GM12878 (cell line): ENCODE measurements at regions not wholly inside any gene's neighbourhood (a gene's known extent, or its start where the extent isn't known, plus 50 kb on each side); places are given as distances from the start of the nearest gene placed in this dataset.

ENCODE experiments used
- ATAC-seq: fragments of 200-7000 bp; cut with Tn5 transposase; 3 replicates; pipeline ENCODE4 v1.9.1; 2020; ENCODE audit warnings: mild to moderate bottlenecking, moderate library complexity
- BruUV-seq: library from RNA; stranded (reverse); fragments of 400-500 nt; replicated peaks from 2 replicates; lab custom pipeline; 2021; lab: Mats Ljungman, UMichigan
- CTCF ChIA-PET: fragments of 300-600 bp; sonication (Branson Sonifier 250); formaldehyde crosslinking; extraction: SDS; loops from one replicate; lab custom pipeline; 2021; ENCODE audit warnings: inconsistent platforms; lab: Yijun Ruan, JAX
- POLR2A ChIA-PET: fragments of 350-600 bp; formaldehyde crosslinking; extraction: SDS; loops from one replicate; lab custom pipeline; 2021; ENCODE audit warnings: inconsistent platforms; lab: Charles Lee
- RAD21 ChIA-PET: fragments of 300-600 bp; sonication (Branson Sonifier 250); formaldehyde crosslinking; loops from one replicate; lab custom pipeline; 2023; ENCODE audit warnings: antibody characterized with exemption; ENCODE audit not compliant: unreplicated experiment; lab: Charles Lee
- SMC1A ChIA-PET: fragments of 300-600 bp; sonication (Branson Sonifier 250); formaldehyde crosslinking; loops from one replicate; lab custom pipeline; 2023; ENCODE audit not compliant: unreplicated experiment, uncharacterized antibody; lab: Charles Lee
- DNase-seq: peaks from one replicate; pipeline ENCODE4 v3.0.0-alpha.2; 2011; ENCODE audit warnings: low read depth, low spot score
- FAIRE-seq: peaks from 3 replicates; lab custom pipeline; 2011; peaks lifted over from hg19 to GRCh38; lab: Jason Lieb, UNC
- H2AFZ ChIP-seq: 2 replicates; pipeline ENCODE4 v1.6.0; 2011; ENCODE audit warnings: low read depth, low read length, control low read depth; ENCODE audit not compliant: control insufficient read depth
- H3K27ac ChIP-seq: 2 replicates; pipeline ENCODE4 v1.5.1; 2011; ENCODE audit warnings: control low read depth; ENCODE audit not compliant: control insufficient read depth, insufficient read depth
- H3K27me3 ChIP-seq, 2 experiments: replicated peaks in 1 of 2; 2 replicates each; pipeline versions ENCODE4 v1.6.0 to v1.6.1; 2011; ENCODE audit warnings: low read length in 1 of 2; ENCODE audit not compliant: control insufficient read depth in 2 of 2, insufficient read depth in 2 of 2
- H3K36me3 ChIP-seq, 2 experiments: 2 replicates each; pipeline ENCODE4 v1.5.1; 2011; ENCODE audit warnings: low read length in 1 of 2; ENCODE audit not compliant: control insufficient read depth in 2 of 2, insufficient read depth in 2 of 2
- H3K4me1 ChIP-seq: 2 replicates; pipeline ENCODE4 v1.6.1; 2011; ENCODE audit warnings: mild to moderate bottlenecking, low read length, moderate library complexity, mixed read lengths; ENCODE audit not compliant: control insufficient read depth, insufficient read depth
- H3K4me2 ChIP-seq: 2 replicates; pipeline ENCODE4 v1.6.0; 2011; ENCODE audit warnings: control low read depth; ENCODE audit not compliant: control insufficient read depth, insufficient read depth
- H3K4me3 ChIP-seq: fragments of 200-600 bp; sonication (generic); 2 replicates; pipeline ENCODE4 v1.5.1; 2016
- H3K79me2 ChIP-seq: 2 replicates; pipeline ENCODE4 v1.6.0; 2011; ENCODE audit warnings: low read length; ENCODE audit not compliant: control insufficient read depth, insufficient read depth
- H3K9ac ChIP-seq: 2 replicates; pipeline ENCODE4 v1.8.0; 2011; ENCODE audit warnings: low read length, control low read depth, mixed read lengths; ENCODE audit not compliant: control insufficient read depth, insufficient read depth
- H3K9me3 ChIP-seq: replicated peaks from 3 replicates; pipeline ENCODE4 v1.5.1; 2011; ENCODE audit warnings: mild to moderate bottlenecking, low read length; ENCODE audit not compliant: control insufficient read depth, insufficient read depth
- H4K20me1 ChIP-seq: 2 replicates; pipeline ENCODE4 v1.6.0; 2011; ENCODE audit not compliant: control insufficient read depth, insufficient read depth
- CHD2 ChIP-seq: IDR thresholded peaks from 2 replicates; pipeline ENCODE4 v1.6.1; 2011; ENCODE audit warnings: low read depth, low read length, improper control_type of control experiment, borderline replicate concordance
- CHD4 ChIP-seq: fragments of 200-600 bp; sonication (generic); IDR thresholded peaks from 2 replicates; pipeline ENCODE4 v1.6.1; 2016; ENCODE audit warnings: mild to moderate bottlenecking
- ESRRA ChIP-seq: IDR thresholded peaks from 2 replicates; pipeline ENCODE4 v1.6.1; 2012; ENCODE audit warnings: mild to moderate bottlenecking, low read length, improper control_type of control experiment
- GABPA ChIP-seq: IDR thresholded peaks from 2 replicates; pipeline ENCODE4 v1.6.1; 2014; ENCODE audit warnings: antibody characterized with exemption, low read depth, mild to moderate bottlenecking, inconsistent platforms
- KDM1A ChIP-seq: fragments of 200-600 bp; sonication (generic); IDR thresholded peaks from 2 replicates; pipeline ENCODE4 v1.6.1; 2016; ENCODE audit warnings: borderline replicate concordance
- NR2C2 ChIP-seq: IDR thresholded peaks from 2 replicates; pipeline ENCODE4 v1.6.1; 2011; ENCODE audit warnings: borderline replicate concordance, low read depth; ENCODE audit not compliant: control insufficient read depth, insufficient read length
- RBBP5 ChIP-seq: fragments of 200-600 bp; sonication (generic); conservative IDR thresholded peaks from 2 replicates; pipeline ENCODE4 v1.6.1; 2016
- SUPT20H ChIP-seq: IDR thresholded peaks from 2 replicates; pipeline ENCODE4 v1.6.1; 2011; ENCODE audit warnings: low read depth, mild to moderate bottlenecking, low read length, moderate library complexity, borderline replicate concordance; ENCODE audit not compliant: control insufficient read depth
- TCF7 ChIP-seq: IDR thresholded peaks from 2 replicates; pipeline ENCODE4 v1.6.1; 2014; ENCODE audit warnings: antibody characterized with exemption, borderline replicate concordance
- USF2 ChIP-seq: IDR thresholded peaks from 2 replicates; pipeline ENCODE4 v1.6.1; 2011; ENCODE audit warnings: low read depth, low read length, improper control_type of control experiment, borderline replicate concordance
- WRNIP1 ChIP-seq: IDR thresholded peaks from 2 replicates; pipeline ENCODE4 v1.6.1; 2011; ENCODE audit warnings: low read depth, low read length, improper control_type of control experiment, borderline replicate concordance
- YBX1 ChIP-seq: fragments of 450-650 bp; IDR thresholded peaks from 2 replicates; pipeline ENCODE4 v1.6.1; 2016; ENCODE audit warnings: antibody characterized with exemption
- YY1 ChIP-seq: IDR thresholded peaks from 2 replicates; pipeline ENCODE4 v1.6.1; 2011; ENCODE audit warnings: low read depth, mild to moderate bottlenecking, low read length
- ZZZ3 ChIP-seq: IDR thresholded peaks from 2 replicates; pipeline ENCODE4 v1.6.1; 2011; ENCODE audit warnings: low read depth; ENCODE audit not compliant: control insufficient read depth, insufficient read length
- WGBS: methylation state at CpG from one replicate; pipeline ENCODE4 v1.1.6; 2016; ENCODE audit warnings: low lambda C conversion rate; ENCODE audit not compliant: insufficient replicate concordance, insufficient coverage; ENCODE audit errors: missing lambda C conversion rate; 5-methylcytosine and 5-hydroxymethylcytosine counted together
- in situ Hi-C: fragments of 300-500 bp; cut with MboI; formaldehyde crosslinking; loops from 9 replicates; pipeline ENCODE4 v1.14.3; 2018; ENCODE audit warnings: mixed read lengths
- intact Hi-C: fragments of 100-400 bp; cut with micrococcal nuclease; formaldehyde crosslinking; loops from one replicate; pipeline ENCODE4 v1.14.2; 2022; ENCODE audit not compliant: unreplicated experiment
- TF ChIP-seq, protein P1 (sequence below): fragments of 450-650 bp; IDR thresholded peaks from 2 replicates; pipeline ENCODE4 v1.6.1; 2017; ENCODE audit warnings: mild to moderate bottlenecking, moderate library complexity
- TF ChIP-seq, protein P2 (sequence below), 3 experiments: IDR thresholded peaks in 2 of 3; conservative IDR thresholded peaks in 1 of 3; 2 replicates each; pipeline ENCODE4 v1.5.1; 2011; ENCODE audit warnings: low read depth in 3 of 3, low read length in 3 of 3, mild to moderate bottlenecking in 3 of 3, control low read depth in 2 of 3, moderate library complexity in 2 of 3, inconsistent platforms in 1 of 3, mixed read lengths in 1 of 3; ENCODE audit not compliant: control insufficient read depth in 2 of 3, insufficient read depth in 1 of 3; ENCODE audit errors: extremely low read depth in 1 of 3

GRCh38 chr12:118880720-118881493 lies 100.4 kb upstream of the SRRM4 start:
- POLR2A ChIA-PET: no interaction called here
- 9% methylated on average over 5 of the region's 5 CpGs for WGBS
- ATAC-seq: no peak
- no peak overlapping the region for H2AFZ ChIP-seq
- H3K27me3 ChIP-seq: no peaks in the 10 kb centered on the region
- no peaks in the 10 kb centered on the region for H3K79me2 ChIP-seq
- H4K20me1 ChIP-seq: no peaks in the 10 kb centered on the region
- intact Hi-C loops (no loop called here), in situ Hi-C loops (no loop called here)
- CTCF ChIA-PET: no interaction called here
- no peaks in the 10 kb centered on the region for H3K9me3 ChIP-seq
- H3K4me2 ChIP-seq: no peak overlapping the region
- H3K9ac ChIP-seq: no peak overlapping the region
- no peaks in the 10 kb centered on the region for H3K4me1 ChIP-seq
- RAD21 ChIA-PET: no interaction called here
- no peak overlapping the region for H3K4me3 ChIP-seq
- no peak for DNase-seq
- FAIRE-seq: no peak
- no peak overlapping the region for H3K27ac ChIP-seq
- SMC1A ChIA-PET: no interaction called here
- no TSS peak for BruUV-seq
- H3K36me3 ChIP-seq: no peaks in the 10 kb centered on the region
- TF ChIP-seq YY1 (no peak), GABPA (no peak), WRNIP1 (no peak), TCF7 (no peak), ZZZ3 (no peak), CHD2 (no peak), CHD4 (no peak), KDM1A (no peak), YBX1 (no peak), NR2C2 (no peak), SUPT20H (no peak), ESRRA (no peak), USF2 (no peak), RBBP5 (no peak)
- TF ChIP-seq, protein P1, sequence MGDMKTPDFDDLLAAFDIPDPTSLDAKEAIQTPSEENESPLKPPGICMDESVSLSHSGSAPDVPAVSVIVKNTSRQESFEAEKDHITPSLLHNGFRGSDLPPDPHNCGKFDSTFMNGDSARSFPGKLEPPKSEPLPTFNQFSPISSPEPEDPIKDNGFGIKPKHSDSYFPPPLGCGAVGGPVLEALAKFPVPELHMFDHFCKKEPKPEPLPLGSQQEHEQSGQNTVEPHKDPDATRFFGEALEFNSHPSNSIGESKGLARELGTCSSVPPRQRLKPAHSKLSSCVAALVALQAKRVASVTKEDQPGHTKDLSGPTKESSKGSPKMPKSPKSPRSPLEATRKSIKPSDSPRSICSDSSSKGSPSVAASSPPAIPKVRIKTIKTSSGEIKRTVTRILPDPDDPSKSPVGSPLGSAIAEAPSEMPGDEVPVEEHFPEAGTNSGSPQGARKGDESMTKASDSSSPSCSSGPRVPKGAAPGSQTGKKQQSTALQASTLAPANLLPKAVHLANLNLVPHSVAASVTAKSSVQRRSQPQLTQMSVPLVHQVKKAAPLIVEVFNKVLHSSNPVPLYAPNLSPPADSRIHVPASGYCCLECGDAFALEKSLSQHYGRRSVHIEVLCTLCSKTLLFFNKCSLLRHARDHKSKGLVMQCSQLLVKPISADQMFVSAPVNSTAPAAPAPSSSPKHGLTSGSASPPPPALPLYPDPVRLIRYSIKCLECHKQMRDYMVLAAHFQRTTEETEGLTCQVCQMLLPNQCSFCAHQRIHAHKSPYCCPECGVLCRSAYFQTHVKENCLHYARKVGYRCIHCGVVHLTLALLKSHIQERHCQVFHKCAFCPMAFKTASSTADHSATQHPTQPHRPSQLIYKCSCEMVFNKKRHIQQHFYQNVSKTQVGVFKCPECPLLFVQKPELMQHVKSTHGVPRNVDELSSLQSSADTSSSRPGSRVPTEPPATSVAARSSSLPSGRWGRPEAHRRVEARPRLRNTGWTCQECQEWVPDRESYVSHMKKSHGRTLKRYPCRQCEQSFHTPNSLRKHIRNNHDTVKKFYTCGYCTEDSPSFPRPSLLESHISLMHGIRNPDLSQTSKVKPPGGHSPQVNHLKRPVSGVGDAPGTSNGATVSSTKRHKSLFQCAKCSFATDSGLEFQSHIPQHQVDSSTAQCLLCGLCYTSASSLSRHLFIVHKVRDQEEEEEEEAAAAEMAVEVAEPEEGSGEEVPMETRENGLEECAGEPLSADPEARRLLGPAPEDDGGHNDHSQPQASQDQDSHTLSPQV: no peak
- TF ChIP-seq, protein P2, sequence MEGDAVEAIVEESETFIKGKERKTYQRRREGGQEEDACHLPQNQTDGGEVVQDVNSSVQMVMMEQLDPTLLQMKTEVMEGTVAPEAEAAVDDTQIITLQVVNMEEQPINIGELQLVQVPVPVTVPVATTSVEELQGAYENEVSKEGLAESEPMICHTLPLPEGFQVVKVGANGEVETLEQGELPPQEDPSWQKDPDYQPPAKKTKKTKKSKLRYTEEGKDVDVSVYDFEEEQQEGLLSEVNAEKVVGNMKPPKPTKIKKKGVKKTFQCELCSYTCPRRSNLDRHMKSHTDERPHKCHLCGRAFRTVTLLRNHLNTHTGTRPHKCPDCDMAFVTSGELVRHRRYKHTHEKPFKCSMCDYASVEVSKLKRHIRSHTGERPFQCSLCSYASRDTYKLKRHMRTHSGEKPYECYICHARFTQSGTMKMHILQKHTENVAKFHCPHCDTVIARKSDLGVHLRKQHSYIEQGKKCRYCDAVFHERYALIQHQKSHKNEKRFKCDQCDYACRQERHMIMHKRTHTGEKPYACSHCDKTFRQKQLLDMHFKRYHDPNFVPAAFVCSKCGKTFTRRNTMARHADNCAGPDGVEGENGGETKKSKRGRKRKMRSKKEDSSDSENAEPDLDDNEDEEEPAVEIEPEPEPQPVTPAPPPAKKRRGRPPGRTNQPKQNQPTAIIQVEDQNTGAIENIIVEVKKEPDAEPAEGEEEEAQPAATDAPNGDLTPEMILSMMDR (IDR thresholded peaks at IDR 0.05 in 2 of 3, conservative IDR thresholded peaks at IDR 0.05 in 1 of 3; ENCODE audit: control insufficient read depth in 2 of 3, extremely low read depth in 1 of 3, insufficient read depth in 1 of 3, low read depth in 3 of 3, low read length in 3 of 3): no peak
